Gastroesophageal sphincter (tissue), 3 donors: ENCODE measurements at regions not wholly inside any gene's neighbourhood (a gene's known extent, or its start where the extent isn't known, plus 50 kb on each side); places are given as distances from the start of the nearest gene placed in this dataset.

Source experiments
- EP300 ChIP-seq: sonication (generic); formaldehyde crosslinking; IDR thresholded peaks from one replicate; pipeline ENCODE4 v1.6.1; 2017; ENCODE audit warnings: antibody characterized with exemption, mild to moderate bottlenecking
- POLR2A ChIP-seq, 2 donors: fragments of 450-650 bp; IDR thresholded peaks; one replicate each; pipeline ENCODE4 v1.6.1; 2017; ENCODE audit warnings: antibody characterized with exemption in 2 of 2, mild to moderate bottlenecking in 2 of 2, moderate library complexity in 1 of 2
- POLR2AphosphoS5 ChIP-seq: sonication (generic); formaldehyde crosslinking; IDR thresholded peaks from one replicate; pipeline ENCODE4 v1.6.1; 2017; ENCODE audit warnings: antibody characterized with exemption
- TF ChIP-seq, protein P1 (sequence below), 4 experiments: fragments of 200-600 bp in 2 of 4; fragments of 450-650 bp in 2 of 4; sonication (generic) in 1 of 4; IDR thresholded peaks; one replicate each; pipeline ENCODE4 v1.5.1; 2017 to 2019; ENCODE audit warnings: antibody characterized with exemption in 4 of 4, mild to moderate bottlenecking in 2 of 4, moderate library complexity in 2 of 4

DNA sequence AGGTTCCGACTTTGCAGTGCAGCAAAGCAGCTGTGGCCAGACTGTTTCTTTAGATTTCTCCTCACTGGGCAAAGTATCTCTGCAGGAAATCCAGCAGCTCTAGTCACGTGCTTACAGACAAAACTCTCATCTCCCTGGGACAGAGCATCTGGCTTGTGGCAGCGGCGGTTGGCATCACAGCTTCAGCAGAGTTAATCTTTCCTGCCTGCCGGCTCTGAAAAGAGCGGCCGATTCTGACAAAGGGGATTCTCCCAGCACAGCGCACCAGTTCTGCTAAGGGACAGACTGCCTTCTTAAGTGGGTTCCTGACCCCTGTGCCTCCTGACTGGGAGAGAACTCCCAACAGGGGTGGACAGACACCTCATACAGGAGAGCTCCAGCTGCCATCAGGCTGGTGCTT lies 1357.3 kb upstream of the TENM4 start:
- TF ChIP-seq POLR2A (IDR thresholded peaks at IDR 0.05) (no peak), POLR2AphosphoS5 (no peak), EP300 (no peak)
- TF ChIP-seq, protein P1, sequence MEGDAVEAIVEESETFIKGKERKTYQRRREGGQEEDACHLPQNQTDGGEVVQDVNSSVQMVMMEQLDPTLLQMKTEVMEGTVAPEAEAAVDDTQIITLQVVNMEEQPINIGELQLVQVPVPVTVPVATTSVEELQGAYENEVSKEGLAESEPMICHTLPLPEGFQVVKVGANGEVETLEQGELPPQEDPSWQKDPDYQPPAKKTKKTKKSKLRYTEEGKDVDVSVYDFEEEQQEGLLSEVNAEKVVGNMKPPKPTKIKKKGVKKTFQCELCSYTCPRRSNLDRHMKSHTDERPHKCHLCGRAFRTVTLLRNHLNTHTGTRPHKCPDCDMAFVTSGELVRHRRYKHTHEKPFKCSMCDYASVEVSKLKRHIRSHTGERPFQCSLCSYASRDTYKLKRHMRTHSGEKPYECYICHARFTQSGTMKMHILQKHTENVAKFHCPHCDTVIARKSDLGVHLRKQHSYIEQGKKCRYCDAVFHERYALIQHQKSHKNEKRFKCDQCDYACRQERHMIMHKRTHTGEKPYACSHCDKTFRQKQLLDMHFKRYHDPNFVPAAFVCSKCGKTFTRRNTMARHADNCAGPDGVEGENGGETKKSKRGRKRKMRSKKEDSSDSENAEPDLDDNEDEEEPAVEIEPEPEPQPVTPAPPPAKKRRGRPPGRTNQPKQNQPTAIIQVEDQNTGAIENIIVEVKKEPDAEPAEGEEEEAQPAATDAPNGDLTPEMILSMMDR (IDR thresholded peaks at IDR 0.05), result no peak
